Transverse colon (tissue), 3 donors: ENCODE measurements at regions not wholly inside any gene's neighbourhood (a gene's known extent, or its start where the extent isn't known, plus 50 kb on each side); places are given as distances from the start of the nearest gene placed in this dataset.

Experiments used
- POLR2A ChIP-seq: fragments of 450-650 bp; IDR thresholded peaks from one replicate; pipeline ENCODE4 v1.6.1; 2016; ENCODE audit warnings: antibody characterized with exemption, mild to moderate bottlenecking, moderate library complexity
- TF ChIP-seq, protein P1 (sequence below), 5 experiments: fragments of 200-600 bp in 3 of 5; fragments of 450-650 bp in 2 of 5; sonication (generic) in 3 of 5; IDR thresholded peaks; 1 replicate in 2 of 5; 2 replicates in 3 of 5; pipeline ENCODE4 v1.5.1; 2016 to 2017; ENCODE audit warnings: antibody characterized with exemption in 5 of 5, inconsistent platforms in 3 of 5, mild to moderate bottlenecking in 2 of 5, moderate library complexity in 1 of 5

DNA sequence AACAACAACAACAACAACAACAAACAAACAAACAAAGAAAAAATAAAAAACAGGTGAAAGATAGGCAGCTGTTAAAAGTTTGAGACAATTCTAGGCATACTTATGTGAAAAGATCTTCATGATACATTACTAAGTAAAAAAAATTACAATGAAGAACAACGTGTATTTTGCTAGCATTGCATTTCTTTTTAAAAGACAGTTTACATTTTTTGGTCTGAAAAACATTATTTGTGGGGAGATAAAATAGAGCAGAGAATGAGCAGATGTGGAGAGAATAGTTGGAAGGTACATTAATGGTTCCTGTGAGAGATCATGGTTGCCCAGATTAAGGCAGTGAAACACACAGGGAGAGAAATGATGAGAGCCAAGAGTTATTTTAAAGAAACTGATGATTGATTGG is 210.2 kb upstream of the MKLN1 start:
- no peak for TF ChIP-seq POLR2A
- TF ChIP-seq, protein P1, sequence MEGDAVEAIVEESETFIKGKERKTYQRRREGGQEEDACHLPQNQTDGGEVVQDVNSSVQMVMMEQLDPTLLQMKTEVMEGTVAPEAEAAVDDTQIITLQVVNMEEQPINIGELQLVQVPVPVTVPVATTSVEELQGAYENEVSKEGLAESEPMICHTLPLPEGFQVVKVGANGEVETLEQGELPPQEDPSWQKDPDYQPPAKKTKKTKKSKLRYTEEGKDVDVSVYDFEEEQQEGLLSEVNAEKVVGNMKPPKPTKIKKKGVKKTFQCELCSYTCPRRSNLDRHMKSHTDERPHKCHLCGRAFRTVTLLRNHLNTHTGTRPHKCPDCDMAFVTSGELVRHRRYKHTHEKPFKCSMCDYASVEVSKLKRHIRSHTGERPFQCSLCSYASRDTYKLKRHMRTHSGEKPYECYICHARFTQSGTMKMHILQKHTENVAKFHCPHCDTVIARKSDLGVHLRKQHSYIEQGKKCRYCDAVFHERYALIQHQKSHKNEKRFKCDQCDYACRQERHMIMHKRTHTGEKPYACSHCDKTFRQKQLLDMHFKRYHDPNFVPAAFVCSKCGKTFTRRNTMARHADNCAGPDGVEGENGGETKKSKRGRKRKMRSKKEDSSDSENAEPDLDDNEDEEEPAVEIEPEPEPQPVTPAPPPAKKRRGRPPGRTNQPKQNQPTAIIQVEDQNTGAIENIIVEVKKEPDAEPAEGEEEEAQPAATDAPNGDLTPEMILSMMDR (IDR thresholded peaks at IDR 0.05) = no peak
